Vagina (tissue), 2 donors: ENCODE measurements at regions not wholly inside any gene's neighbourhood (a gene's known extent, or its start where the extent isn't known, plus 50 kb on each side); places are given as distances from the start of the nearest gene placed in this dataset.
"Not testable (repeated sequence)": the region's sequence is repeated elsewhere in the genome, so short reads cannot be mapped to it uniquely, and the experiment has no call there.

Experiments used
- DNase-seq, 2 donors: peaks; one replicate each; pipeline ENCODE4 v3.0.0-alpha.2; 2017; ENCODE audit errors: extremely low spot score in 2 of 2
- H3K27ac ChIP-seq: fragments of 200-600 bp; sonication (generic); one replicate; pipeline ENCODE4 v1.5.1; 2019
- H3K27me3 ChIP-seq: fragments of 200-600 bp; sonication (generic); one replicate; pipeline ENCODE4 v1.5.1; 2019
- H3K36me3 ChIP-seq, 2 donors: fragments of 200-600 bp; sonication (generic); one replicate each; pipeline ENCODE4 v1.5.1; 2017 to 2019
- H3K4me1 ChIP-seq: fragments of 200-600 bp; sonication (generic); one replicate; pipeline ENCODE4 v1.5.1; 2019
- H3K4me3 ChIP-seq, 2 donors: fragments of 200-600 bp; sonication (generic); 1 replicate in 1 of 2; 2 replicates in 1 of 2; pipeline ENCODE4 v1.5.1; 2016 to 2019
- H3K9me3 ChIP-seq: fragments of 200-600 bp; sonication (generic); one replicate; pipeline ENCODE4 v1.5.1; 2019
- POLR2A ChIP-seq, 2 donors: fragments of 450-650 bp; IDR thresholded peaks; one replicate each; pipeline ENCODE4 v1.6.1; 2017; ENCODE audit warnings: antibody characterized with exemption in 2 of 2, mild to moderate bottlenecking in 2 of 2, moderate library complexity in 2 of 2
- POLR2AphosphoS5 ChIP-seq, 2 donors: sonication (generic); formaldehyde crosslinking; IDR thresholded peaks; one replicate each; pipeline ENCODE4 v1.9.0; 2017; ENCODE audit warnings: antibody characterized with exemption in 2 of 2, mild to moderate bottlenecking in 2 of 2, low read depth in 1 of 2; ENCODE audit not compliant: insufficient read depth in 1 of 2
- intact Hi-C: fragments of 100-400 bp; cut with DNase I; formaldehyde crosslinking; loops from one replicate; pipeline ENCODE4 v1.15.1; 2023
- TF ChIP-seq, protein P1 (sequence below), 3 experiments: fragments of 450-650 bp in 2 of 3; fragments of 200-600 bp in 1 of 3; sonication (generic) in 1 of 3; IDR thresholded peaks; one replicate each; pipeline ENCODE4 v1.5.1; 2017 to 2019; ENCODE audit warnings: antibody characterized with exemption in 3 of 3, mild to moderate bottlenecking in 2 of 3, moderate library complexity in 2 of 3

DNA sequence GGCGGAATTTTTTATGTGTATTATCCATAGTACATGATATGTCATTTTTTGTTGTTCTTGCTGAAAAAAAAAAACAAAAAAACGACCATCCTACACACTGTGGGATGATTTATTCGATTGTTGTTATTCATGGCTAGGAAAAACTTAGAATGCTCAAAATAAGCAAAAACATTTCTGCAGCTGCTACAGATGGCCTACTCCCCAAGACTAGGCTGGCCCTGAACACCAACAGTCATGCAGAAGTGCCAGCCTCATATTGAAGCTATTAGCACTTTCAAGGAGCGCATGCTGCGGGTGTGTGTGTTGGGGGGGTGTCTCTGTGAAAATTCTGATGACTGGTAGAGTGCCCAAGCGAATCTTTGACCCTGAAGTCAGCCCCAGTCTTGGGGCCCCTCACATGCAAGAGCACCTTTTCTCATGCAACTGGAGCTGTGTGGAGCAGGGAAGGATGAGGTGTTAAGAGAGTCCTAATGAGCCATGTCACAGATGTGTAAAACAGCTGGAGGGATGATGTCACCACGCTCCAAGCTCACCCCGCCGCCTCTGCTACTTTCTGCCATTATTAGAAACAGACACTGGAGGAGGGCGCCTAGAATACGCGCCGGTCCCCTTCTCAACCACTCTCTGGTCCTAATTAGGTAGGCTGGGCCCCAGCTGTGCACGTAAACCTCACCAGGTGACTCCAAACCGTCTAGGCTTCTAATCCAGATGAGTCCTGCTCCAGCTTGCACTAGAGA lies 61.0 kb upstream of the SMIM23 start:
- Histone ChIP-seq H3K4me1 (no peaks in the 10 kb centered on the region), H3K27ac (no peak overlapping the region), H3K36me3 (no peaks in the 10 kb centered on the region), H3K9me3 (no peaks in the 10 kb centered on the region), H3K4me3 (no peak overlapping the region), H3K27me3 (no peaks in the 10 kb centered on the region)
- intact Hi-C loops: no loop called here
- DNase-seq: peak in 1 of 2 donors; percentile 58
- TF ChIP-seq POLR2AphosphoS5 (IDR thresholded peaks at IDR 0.05; ENCODE audit: insufficient read depth in 1 of 2, low read depth in 1 of 2) (no peak), POLR2A (IDR thresholded peaks at IDR 0.05) (no peak)
- TF ChIP-seq, protein P1, sequence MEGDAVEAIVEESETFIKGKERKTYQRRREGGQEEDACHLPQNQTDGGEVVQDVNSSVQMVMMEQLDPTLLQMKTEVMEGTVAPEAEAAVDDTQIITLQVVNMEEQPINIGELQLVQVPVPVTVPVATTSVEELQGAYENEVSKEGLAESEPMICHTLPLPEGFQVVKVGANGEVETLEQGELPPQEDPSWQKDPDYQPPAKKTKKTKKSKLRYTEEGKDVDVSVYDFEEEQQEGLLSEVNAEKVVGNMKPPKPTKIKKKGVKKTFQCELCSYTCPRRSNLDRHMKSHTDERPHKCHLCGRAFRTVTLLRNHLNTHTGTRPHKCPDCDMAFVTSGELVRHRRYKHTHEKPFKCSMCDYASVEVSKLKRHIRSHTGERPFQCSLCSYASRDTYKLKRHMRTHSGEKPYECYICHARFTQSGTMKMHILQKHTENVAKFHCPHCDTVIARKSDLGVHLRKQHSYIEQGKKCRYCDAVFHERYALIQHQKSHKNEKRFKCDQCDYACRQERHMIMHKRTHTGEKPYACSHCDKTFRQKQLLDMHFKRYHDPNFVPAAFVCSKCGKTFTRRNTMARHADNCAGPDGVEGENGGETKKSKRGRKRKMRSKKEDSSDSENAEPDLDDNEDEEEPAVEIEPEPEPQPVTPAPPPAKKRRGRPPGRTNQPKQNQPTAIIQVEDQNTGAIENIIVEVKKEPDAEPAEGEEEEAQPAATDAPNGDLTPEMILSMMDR (IDR thresholded peaks at IDR 0.05): no peak

DNA sequence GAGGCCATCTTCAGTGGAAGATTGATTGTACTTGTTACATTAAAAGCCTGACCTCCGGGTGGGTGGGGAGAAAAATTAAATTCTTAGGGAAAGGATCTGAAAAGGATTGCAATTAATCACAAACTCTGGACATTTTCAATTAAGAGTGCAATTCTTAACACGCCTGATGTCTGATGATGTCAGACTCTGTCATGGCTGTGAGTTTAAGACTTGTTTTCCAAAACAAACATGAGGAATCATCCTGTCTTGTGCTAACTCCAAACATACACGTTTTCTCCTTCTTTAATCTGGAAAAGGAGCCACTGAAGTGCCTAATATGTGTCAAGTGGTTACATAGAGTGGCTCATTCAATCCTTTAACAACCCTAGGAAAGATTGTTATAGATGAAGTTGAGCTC lies 60.4 kb upstream of the SMIM23 start:
- no peak overlapping the region for H3K27ac ChIP-seq
- H3K36me3 ChIP-seq: no peaks in the 10 kb centered on the region
- H3K4me3 ChIP-seq: no peak overlapping the region
- TF ChIP-seq POLR2AphosphoS5 (IDR thresholded peaks at IDR 0.05; ENCODE audit: insufficient read depth in 1 of 2, low read depth in 1 of 2) (no peak), POLR2A (IDR thresholded peaks at IDR 0.05) (no peak)
- TF ChIP-seq, protein P1 (IDR thresholded peaks at IDR 0.05): no peak
- H3K27me3 ChIP-seq: no peaks in the 10 kb centered on the region
- H3K9me3 ChIP-seq: no peaks in the 10 kb centered on the region
- no peak for DNase-seq
- intact Hi-C loops: no loop called here
- no peaks in the 10 kb centered on the region for H3K4me1 ChIP-seq

DNA sequence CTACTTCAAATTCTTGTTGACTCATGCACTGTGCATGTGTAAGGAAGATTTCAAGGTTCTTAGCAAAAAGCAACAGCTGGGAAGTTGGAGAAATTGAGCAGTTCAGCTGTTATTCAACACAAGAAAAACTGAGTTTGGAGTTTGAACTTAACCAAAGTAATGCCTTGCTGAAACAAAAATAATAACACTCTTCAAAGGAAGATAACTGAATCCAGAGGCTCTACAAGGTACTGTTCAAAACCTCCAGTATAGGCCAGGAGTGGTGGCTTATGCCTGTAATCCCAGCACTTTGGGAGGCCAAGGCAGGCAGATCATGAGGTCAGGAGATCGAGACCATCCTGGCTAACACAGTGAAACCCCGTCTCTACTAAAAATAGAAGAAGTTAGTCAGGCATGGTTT lies 58.8 kb upstream of the SMIM23 start:
- intact Hi-C loops, H3K36me3 ChIP-seq, H3K27me3 ChIP-seq, DNase-seq, H3K9me3 ChIP-seq, H3K4me1 ChIP-seq, H3K27ac ChIP-seq, H3K4me3 ChIP-seq: not testable (repeated sequence)

DNA sequence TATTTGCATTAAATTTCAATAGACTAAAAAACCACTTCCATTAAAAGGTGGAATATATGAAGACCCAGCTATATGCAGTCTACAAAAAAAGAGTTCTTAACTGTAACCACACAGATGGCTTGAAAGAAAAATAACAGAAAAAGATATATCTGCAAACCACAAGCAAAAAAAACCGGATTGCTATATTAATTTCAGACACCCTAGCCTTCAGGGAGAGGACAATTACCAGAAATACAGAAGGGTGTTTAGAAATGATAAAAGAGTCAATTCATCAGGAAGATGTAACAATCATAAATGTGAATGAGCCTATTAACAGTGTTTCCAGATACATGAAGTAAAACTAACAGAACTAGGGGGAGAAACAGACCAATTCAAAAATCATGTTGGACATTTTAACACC lies 56.9 kb upstream of the SMIM23 start:
- no peak for DNase-seq
- H3K27me3 ChIP-seq: no peaks in the 10 kb centered on the region
- no peaks in the 10 kb centered on the region for H3K4me1 ChIP-seq
- no peak overlapping the region for H3K4me3 ChIP-seq
- no peaks in the 10 kb centered on the region for H3K9me3 ChIP-seq
- intact Hi-C loops: no loop called here
- no peak overlapping the region for H3K27ac ChIP-seq
- no peaks in the 10 kb centered on the region for H3K36me3 ChIP-seq
- TF ChIP-seq POLR2A (IDR thresholded peaks at IDR 0.05) (no peak), POLR2AphosphoS5 (IDR thresholded peaks at IDR 0.05; ENCODE audit: insufficient read depth in 1 of 2, low read depth in 1 of 2) (no peak)
- TF ChIP-seq, protein P1 (IDR thresholded peaks at IDR 0.05): no peak
